HG03575 (cell line): ENCODE measurements at regions not wholly inside any gene's neighbourhood (a gene's known extent, or its start where the extent isn't known, plus 50 kb on each side); places are given as distances from the start of the nearest gene placed in this dataset.

ENCODE experiments used
- ATAC-seq: cut with Tn5 transposase; IDR thresholded peaks from one replicate; pipeline ENCODE4 v1.9.1; 2021; ENCODE audit not compliant: unreplicated experiment, insufficient number of reproducible peaks, low FRiP score; ENCODE audit errors: extremely low read depth

GRCh38 chr13:64900039-64900438 is 2330.1 kb downstream of the PCDH9 start:
- ATAC-seq = no peak

- no peak for ATAC-seq
Observed at GRCh38 chr13:64884976-64885375, 2345.2 kb downstream of the PCDH9 start.

DNA sequence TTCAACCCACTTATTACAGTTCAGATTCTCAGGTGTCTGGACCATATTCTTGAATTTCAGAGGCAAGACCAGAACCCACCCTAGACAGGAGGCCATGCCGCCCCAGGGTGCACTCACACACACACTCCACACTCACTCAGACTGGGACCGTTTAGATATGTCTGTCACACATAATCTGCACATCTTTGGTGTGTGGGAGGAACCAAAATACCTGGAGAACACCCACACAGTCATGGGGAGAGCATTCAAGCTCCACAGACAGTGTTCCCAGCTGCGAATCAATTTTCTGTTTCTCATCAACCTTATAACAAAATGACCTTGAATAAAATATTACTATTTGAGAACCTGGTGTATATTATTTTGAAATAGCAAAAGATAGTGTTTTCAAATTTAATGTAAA is 2353.0 kb downstream of the PCDH9 start:
- no peak for ATAC-seq

GRCh38 chr13:64871742-64872141 is 2358.4 kb downstream of the PCDH9 start:
- no peak for ATAC-seq

GRCh38 chr13:64869539-64869938 is 2360.6 kb downstream of the PCDH9 start:
- no peak for ATAC-seq

GRCh38 chr13:64867856-64868255 is 2362.3 kb downstream of the PCDH9 start:
- no peak for ATAC-seq

- ATAC-seq = no peak
Observed at GRCh38 chr13:64866331-64866730, 2363.8 kb downstream of the PCDH9 start.

- ATAC-seq = no peak
Observed at GRCh38 chr13:64855506-64855905, 2374.6 kb downstream of the PCDH9 start.

- no peak for ATAC-seq
Observed at GRCh38 chr13:64850017-64850416, 2380.1 kb downstream of the PCDH9 start.

- ATAC-seq = no peak
Observed at GRCh38 chr13:64849196-64849595, 2380.9 kb downstream of the PCDH9 start.

DNA sequence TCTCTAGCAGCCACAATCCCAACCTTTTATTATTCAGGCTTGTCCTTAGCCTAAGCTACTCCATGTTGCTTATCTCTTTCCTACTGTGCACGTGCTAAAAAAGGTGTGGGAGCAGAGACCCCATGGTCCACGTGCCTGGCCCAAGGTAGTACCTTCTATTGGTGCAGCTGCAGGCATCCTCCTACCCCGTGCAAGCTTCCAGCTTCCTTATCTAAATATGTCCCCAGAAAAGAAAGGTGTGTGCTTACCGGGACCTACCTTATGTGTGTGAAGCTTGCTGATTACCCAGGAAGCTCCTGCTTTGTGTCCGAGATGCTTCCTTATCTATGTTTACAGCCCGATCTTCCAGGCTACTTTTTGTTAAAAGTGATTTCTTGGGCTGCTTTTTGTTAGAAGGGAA is 2382.4 kb downstream of the PCDH9 start:
- no peak for ATAC-seq

DNA sequence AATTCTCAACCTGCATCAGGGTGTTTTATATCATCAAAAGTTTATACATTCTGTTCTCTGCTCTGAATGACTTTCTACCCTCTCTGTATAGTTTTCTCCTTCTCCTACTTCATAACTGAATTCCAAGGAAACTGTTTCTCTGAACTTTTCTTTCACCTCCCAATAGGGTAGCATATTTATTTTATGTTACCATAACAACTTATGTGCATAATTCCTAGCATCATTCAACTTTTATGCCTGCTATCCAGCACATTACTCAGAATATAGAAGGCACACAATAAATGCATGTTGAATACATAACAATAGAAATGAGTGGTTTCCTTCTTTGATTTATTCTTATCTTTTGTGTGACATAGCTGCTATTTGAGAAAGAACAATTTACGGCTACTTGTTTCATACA is 2385.0 kb downstream of the PCDH9 start:
- ATAC-seq = no peak

DNA sequence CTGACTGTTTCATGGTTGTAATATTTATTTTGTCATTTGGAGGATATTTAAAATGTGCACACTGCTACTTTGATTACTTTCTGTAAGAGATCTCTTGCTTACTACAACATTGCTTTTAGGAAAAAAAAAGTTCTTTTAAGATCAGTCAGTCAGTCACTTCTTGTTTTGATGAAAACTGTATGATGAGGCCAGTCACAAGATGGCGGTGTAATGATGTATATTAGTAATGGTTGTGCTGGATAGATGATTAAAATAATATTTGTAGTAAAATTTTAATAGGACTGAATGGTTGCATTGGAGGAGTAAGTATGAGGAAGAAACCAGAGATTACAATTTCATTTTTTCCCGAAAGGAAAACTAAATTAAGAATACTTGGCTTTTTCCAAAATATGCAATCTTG is 2411.1 kb downstream of the PCDH9 start:
- no peak for ATAC-seq

DNA sequence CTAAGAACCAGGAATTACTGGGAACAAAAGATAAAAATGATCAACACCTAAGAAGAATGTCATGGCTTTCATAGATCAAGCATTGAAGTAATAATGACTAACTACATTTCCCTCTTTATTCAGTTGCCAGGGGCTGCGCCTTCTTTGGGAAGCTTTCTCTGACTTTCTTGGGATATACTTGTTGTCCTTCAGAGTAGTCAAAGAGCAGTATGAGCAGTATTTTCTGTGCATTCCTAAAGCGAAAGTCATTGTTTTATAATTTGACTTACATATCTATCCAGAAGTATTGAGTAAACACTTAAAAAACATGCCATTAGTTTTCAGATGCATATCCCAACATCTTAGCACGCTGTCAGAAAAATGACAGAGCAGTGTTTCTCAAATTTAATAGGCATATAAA is 2412.4 kb downstream of the PCDH9 start:
- no peak for ATAC-seq

- no peak for ATAC-seq
Observed at GRCh38 chr13:64810750-64811149, 2419.4 kb downstream of the PCDH9 start.

DNA sequence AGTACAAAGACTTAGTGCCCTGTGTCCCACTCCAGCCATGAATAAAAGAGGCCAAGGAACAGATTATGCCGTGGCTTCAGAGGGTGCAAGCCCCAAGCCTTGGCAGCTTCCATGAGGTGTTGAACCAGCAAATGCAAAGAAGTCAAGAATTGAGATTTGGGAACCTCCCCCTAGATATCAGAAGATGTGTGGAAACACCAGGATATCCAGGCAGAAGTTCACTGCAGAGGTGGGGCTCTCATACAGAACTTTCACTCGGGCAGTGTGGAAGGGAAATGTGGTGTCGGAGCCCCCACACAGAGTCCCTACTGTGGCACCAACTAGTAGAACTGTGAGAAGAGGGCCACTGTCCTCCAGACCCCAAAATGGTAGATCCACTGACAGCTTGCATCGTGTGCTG is 2421.4 kb downstream of the PCDH9 start:
- ATAC-seq = no peak

- ATAC-seq = no peak
Observed at GRCh38 chr13:64801768-64802167, 2428.4 kb downstream of the PCDH9 start.

DNA sequence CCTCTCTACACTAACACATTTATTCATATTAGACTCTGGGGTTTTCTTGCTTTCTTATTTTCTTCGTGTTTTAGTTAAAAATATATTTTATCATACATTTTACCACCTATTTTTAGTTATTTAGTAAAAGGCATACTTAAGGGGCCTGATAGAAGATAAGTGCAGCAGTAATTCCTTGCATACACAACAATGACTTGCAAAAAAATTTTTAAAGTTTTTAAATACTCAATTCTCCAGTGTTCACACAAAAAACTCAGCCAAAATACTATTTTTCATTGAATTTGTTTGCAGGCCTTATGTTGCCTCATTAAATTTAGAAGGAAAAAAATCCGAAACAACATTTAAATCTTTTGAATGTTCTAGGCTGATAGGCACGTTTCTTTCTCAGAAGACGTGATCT is 2431.7 kb downstream of the PCDH9 start:
- ATAC-seq = no peak

DNA sequence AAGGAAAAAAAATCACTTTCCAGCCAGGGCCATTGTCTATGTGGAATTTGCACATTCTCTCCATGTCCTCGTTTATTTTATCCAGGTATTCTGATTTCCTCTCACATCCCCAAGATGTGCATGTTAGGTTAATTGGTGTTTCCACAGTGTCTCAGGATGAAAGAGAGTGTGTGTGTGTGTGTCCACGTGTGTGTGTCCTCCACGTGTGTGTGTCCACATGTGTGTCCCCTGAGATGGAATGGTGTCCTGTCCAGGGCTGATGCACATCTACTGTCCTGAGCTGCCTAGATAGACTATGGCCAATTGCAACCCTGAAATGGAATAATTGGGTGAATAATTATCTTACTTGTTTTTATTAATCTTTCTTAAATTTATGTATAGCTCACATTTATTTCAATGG is 2436.5 kb downstream of the PCDH9 start:
- ATAC-seq = no peak

DNA sequence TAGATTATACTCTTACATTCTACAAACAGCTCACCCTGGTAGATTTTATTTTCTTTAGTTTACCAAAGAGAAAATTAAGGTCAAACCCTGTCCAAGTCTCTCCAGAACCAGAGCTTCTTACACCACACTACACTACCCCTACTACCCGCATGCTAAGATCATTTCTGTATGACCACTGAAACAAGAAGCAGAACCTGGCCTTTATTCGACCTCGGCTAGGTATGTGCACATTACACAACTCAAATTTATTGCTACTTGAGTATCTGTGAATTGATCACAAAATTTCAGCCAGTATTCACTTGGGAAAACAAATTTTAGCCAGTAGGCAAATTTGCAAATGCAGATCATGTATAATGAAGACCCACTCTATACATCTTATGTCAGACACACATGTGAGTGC is 2437.0 kb downstream of the PCDH9 start:
- no peak for ATAC-seq

DNA sequence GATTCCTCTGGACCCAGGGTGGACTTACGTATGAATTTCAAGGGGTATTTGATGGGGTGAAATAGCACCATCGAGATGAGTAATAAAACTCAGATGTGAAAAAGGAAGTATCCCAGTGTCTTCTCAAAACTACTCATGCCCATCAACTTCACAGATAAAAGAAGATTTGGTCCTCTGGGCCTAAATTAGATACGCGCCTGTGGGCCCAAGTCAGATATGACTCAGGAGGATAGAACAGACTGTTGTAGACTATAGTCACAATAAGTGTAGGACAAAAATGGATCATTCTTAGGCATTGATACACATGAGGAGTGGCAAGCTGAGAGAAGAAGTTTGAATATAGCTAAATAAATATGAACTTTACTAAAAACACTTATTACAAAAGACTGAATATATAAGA is 2438.8 kb downstream of the PCDH9 start:
- ATAC-seq = no peak

DNA sequence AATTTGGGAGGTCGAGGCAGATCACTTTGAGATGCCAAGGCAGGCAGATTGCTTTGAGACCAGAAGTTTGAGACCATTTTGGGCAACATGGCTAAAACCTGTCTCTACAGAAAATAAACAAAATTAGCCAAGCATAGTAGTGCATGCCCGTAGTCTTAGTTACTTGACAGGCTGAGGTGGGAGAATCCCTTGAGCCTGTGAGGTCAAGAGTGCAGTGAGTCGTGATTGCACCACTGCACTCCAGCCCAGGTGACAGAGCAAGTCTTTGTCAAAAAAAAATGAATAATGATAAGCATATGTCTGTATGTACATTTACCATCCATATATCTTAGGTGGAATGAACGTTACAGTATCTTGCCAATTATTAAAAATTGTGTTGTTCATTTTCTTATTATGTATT is 2447.7 kb downstream of the PCDH9 start:
- no peak for ATAC-seq
